Fibroblast of the aortic adventitia (primary cell): ENCODE measurements at regions not wholly inside any gene's neighbourhood (a gene's known extent, or its start where the extent isn't known, plus 50 kb on each side); places are given as distances from the start of the nearest gene placed in this dataset.

Experiments used
- DNase-seq: peaks from one replicate; pipeline ENCODE4 v3.0.0-alpha.2; 2010; ENCODE audit warnings: low read depth
- H3K4me3 ChIP-seq: 2 replicates; pipeline ENCODE4 v1.5.1; 2011; ENCODE audit warnings: low read depth, mild to moderate bottlenecking, control low read depth, low read length, moderate library complexity
- CTCF ChIP-seq: IDR thresholded peaks from 2 replicates; pipeline ENCODE4 v1.5.1; 2011; ENCODE audit warnings: mild to moderate bottlenecking, low read length, control low read depth, inconsistent platforms; ENCODE audit not compliant: insufficient read depth

DNA sequence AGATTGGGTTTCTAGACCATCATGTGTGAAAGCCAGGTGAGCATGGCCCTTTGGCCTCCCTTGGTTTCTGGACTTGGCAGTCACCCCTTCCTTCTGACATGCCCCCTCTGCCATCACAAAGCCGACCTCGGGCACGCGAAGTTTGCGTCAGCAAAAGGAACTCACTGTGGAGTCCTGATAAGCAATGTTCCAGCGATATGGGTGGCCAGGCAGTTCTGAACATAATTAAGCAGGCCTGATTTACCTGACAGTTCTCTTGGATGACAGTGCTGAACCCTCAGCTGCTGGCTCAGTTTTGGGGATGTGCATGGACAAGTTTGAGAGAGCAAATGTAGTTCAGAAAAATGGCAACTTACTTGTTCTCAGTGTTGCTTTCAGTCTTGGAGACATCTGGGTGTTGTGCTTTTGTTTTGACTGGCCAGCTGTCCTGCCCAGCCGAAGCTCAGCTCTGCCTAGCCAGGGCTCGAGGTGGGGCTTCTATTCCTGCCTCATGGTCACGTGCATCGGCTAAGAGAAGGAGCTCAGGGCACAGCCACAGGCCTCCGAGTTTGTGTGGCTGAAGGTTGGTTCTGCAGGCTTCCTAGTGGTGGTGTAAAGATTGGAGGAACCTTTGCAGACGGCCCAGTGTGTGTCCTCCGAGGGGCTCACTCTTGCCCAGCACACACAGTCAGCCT lies 78.3 kb downstream of the CLDN34 start:
- no peak for TF ChIP-seq CTCF
- no peak overlapping the region for H3K4me3 ChIP-seq
- peak; percentile 68 for DNase-seq

DNA sequence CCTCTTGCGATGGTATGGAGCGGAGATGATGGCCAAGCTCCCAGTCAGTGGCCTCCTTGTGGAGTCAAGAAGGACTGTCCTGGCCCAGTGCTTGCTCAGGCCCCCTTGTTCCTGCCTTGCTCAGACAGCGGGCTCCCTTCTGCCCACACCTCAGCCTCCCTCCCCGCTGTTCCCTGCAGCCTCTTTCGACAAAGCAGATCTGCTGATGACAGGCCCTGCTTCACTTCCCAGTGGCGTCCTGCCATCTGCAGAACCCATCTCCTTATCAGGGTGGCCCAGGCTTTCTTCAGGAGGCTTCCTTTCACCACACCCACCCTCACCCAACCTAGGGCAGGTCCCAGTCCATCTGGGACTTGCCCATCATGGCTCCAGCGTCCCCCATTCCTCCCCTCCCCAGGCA lies 80.0 kb downstream of the CLDN34 start:
- no peak overlapping the region for H3K4me3 ChIP-seq
- no peak for TF ChIP-seq CTCF
- no peak for DNase-seq

- no peak overlapping the region for H3K4me3 ChIP-seq
- no peak for TF ChIP-seq CTCF
- DNase-seq: no peak
Measured at GRCh38 chrX:10047631-10048030, 80.5 kb downstream of the CLDN34 start.

- no peak for TF ChIP-seq CTCF
- no peak overlapping the region for H3K4me3 ChIP-seq
- peak; percentile 34 for DNase-seq
Measured at GRCh38 chrX:10048076-10048475, 80.9 kb downstream of the CLDN34 start.

GRCh38 chrX:10048707-10049106 lies 81.5 kb downstream of the CLDN34 start:
- H3K4me3 ChIP-seq: peak overlapping the region; percentile 46
- DNase-seq: peak; percentile 30
- no peak for TF ChIP-seq CTCF

- no peak for TF ChIP-seq CTCF
- peak; percentile 84 for DNase-seq
Measured at GRCh38 chrX:10049236-10049635, 82.1 kb downstream of the CLDN34 start.

GRCh38 chrX:10050481-10050880 lies 83.3 kb downstream of the CLDN34 start:
- peak; percentile 43 for DNase-seq
- TF ChIP-seq CTCF: no peak
- H3K4me3 ChIP-seq: no peak overlapping the region

More at GRCh38 chrX:10049236-10049635, 82.1 kb downstream of the CLDN34 start:
- H3K4me3 ChIP-seq: no peak overlapping the region
